ENCODE measurements at regions not wholly inside any gene's neighbourhood (a gene's known extent, or its start where the extent isn't known, plus 50 kb on each side); places are given as distances from the start of the nearest gene placed in this dataset.

GRCh38 chr3:111282024-111282423 lies 210.4 kb downstream of the NECTIN3 start:
- H3K9me3 Mint-ChIP-seq = no peaks in the 10 kb centered on the region
- H3K27ac Mint-ChIP-seq = no peak overlapping the region
- Histone ChIP-seq H3F3A (replicated peaks; ENCODE audit: low read depth) (no peaks in the 10 kb centered on the region), H3K4me3 (no peak overlapping the region), H2AFZ (no peak overlapping the region), H3K4me1 (ENCODE audit: insufficient read depth) (0 out of 2 replicates have a peak, but pooled peaks cover under 1% of the 10 kb centered on the region), H3K36me3 (ENCODE audit: insufficient read depth) (no peaks in the 10 kb centered on the region), H3K4me2 (no peak overlapping the region), H3K27me3 (ENCODE audit: insufficient read depth) (no peaks in the 10 kb centered on the region), H4K20me1 (replicated peaks; ENCODE audit: insufficient read depth) (no peaks in the 10 kb centered on the region), H3K79me2 (replicated peaks; ENCODE audit: insufficient read depth) (no peaks in the 10 kb centered on the region), H3K27ac (ENCODE audit: low read depth) (no peak overlapping the region), H3K9me2 (ENCODE audit: insufficient read depth) (no peaks in the 10 kb centered on the region)
- H3K4me3 Mint-ChIP-seq = no peak overlapping the region
- no peaks in the 10 kb centered on the region for H3K27me3 Mint-ChIP-seq (ENCODE audit: insufficient read depth, low read depth, poor library complexity)
- TF ChIP-seq REST (IDR thresholded peaks at IDR 0.05; ENCODE audit: unreplicated experiment) (no peak), EZH2phosphoT487 (IDR thresholded peaks at IDR 0.05; ENCODE audit: unreplicated experiment) (no peak), ZNF114 (CRISPR knock-in tag; IDR thresholded peaks at IDR 0.05) (no peak), EZH2 (IDR thresholded peaks at IDR 0.05; ENCODE audit: low read depth, unreplicated experiment) (no peak), STAT1 (IDR thresholded peaks at IDR 0.05; ENCODE audit: unreplicated experiment) (no peak), JUNB (IDR thresholded peaks at IDR 0.05; ENCODE audit: unreplicated experiment) (no peak), POLR2AphosphoS5 (IDR thresholded peaks at IDR 0.05; ENCODE audit: low read depth) (no peak), CTCF (conservative IDR thresholded peaks at IDR 0.05; ENCODE audit: low read depth in 2 of 2) (no peak), NANOG (IDR thresholded peaks at IDR 0.05; ENCODE audit: borderline replicate concordance) (no peak), ZNF331 (CRISPR knock-in tag; IDR thresholded peaks at IDR 0.05; ENCODE audit: low read depth) (no peak), CREB1 (CRISPR knock-in tag; IDR thresholded peaks at IDR 0.05; ENCODE audit: low read depth) (no peak)
- TF ChIP-seq, protein P1, sequence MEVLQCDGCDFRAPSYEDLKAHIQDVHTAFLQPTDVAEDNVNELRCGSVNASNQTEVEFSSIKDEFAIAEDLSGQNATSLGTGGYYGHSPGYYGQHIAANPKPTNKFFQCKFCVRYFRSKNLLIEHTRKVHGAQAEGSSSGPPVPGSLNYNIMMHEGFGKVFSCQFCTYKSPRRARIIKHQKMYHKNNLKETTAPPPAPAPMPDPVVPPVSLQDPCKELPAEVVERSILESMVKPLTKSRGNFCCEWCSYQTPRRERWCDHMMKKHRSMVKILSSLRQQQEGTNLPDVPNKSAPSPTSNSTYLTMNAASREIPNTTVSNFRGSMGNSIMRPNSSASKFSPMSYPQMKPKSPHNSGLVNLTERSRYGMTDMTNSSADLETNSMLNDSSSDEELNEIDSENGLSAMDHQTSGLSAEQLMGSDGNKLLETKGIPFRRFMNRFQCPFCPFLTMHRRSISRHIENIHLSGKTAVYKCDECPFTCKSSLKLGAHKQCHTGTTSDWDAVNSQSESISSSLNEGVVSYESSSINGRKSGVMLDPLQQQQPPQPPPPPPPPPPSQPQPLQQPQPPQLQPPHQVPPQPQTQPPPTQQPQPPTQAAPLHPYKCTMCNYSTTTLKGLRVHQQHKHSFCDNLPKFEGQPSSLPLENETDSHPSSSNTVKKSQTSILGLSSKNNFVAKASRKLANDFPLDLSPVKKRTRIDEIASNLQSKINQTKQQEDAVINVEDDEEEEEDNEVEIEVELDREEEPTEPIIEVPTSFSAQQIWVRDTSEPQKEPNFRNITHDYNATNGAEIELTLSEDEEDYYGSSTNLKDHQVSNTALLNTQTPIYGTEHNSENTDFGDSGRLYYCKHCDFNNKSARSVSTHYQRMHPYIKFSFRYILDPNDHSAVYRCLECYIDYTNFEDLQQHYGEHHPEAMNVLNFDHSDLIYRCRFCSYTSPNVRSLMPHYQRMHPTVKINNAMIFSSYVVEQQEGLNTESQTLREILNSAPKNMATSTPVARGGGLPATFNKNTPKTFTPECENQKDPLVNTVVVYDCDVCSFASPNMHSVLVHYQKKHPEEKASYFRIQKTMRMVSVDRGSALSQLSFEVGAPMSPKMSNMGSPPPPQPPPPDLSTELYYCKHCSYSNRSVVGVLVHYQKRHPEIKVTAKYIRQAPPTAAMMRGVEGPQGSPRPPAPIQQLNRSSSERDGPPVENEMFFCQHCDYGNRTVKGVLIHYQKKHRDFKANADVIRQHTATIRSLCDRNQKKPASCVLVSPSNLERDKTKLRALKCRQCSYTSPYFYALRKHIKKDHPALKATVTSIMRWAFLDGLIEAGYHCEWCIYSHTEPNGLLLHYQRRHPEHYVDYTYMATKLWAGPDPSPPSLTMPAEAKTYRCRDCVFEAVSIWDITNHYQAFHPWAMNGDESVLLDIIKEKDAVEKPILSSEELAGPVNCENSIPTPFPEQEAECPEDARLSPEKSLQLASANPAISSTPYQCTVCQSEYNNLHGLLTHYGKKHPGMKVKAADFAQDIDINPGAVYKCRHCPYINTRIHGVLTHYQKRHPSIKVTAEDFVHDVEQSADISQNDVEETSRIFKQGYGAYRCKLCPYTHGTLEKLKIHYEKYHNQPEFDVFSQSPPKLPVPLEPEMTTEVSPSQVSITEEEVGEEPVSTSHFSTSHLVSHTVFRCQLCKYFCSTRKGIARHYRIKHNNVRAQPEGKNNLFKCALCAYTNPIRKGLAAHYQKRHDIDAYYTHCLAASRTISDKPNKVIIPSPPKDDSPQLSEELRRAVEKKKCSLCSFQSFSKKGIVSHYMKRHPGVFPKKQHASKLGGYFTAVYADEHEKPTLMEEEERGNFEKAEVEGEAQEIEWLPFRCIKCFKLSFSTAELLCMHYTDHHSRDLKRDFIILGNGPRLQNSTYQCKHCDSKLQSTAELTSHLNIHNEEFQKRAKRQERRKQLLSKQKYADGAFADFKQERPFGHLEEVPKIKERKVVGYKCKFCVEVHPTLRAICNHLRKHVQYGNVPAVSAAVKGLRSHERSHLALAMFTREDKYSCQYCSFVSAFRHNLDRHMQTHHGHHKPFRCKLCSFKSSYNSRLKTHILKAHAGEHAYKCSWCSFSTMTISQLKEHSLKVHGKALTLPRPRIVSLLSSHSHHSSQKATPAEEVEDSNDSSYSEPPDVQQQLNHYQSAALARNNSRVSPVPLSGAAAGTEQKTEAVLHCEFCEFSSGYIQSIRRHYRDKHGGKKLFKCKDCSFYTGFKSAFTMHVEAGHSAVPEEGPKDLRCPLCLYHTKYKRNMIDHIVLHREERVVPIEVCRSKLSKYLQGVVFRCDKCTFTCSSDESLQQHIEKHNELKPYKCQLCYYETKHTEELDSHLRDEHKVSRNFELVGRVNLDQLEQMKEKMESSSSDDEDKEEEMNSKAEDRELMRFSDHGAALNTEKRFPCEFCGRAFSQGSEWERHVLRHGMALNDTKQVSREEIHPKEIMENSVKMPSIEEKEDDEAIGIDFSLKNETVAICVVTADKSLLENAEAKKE (CRISPR knock-in tag; IDR thresholded peaks at IDR 0.05) = no peak
- TF ChIP-seq, protein P2, sequence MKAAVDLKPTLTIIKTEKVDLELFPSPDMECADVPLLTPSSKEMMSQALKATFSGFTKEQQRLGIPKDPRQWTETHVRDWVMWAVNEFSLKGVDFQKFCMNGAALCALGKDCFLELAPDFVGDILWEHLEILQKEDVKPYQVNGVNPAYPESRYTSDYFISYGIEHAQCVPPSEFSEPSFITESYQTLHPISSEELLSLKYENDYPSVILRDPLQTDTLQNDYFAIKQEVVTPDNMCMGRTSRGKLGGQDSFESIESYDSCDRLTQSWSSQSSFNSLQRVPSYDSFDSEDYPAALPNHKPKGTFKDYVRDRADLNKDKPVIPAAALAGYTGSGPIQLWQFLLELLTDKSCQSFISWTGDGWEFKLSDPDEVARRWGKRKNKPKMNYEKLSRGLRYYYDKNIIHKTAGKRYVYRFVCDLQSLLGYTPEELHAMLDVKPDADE (IDR thresholded peaks at IDR 0.05) = no peak
- DNase-seq (ENCODE audit: low spot score) (no peak), ATAC-seq (no peak)
- peaks cover 8% of the 10 kb centered on the region; the same call in 2 of the 3 replicates for H3K4me1 Mint-ChIP-seq
- H3K36me3 Mint-ChIP-seq (ENCODE audit: low read depth) = no peaks in the 10 kb centered on the region
